AG09309 (cell line): ENCODE measurements at regions not wholly inside any gene's neighbourhood (a gene's known extent, or its start where the extent isn't known, plus 50 kb on each side); places are given as distances from the start of the nearest gene placed in this dataset.

Experiments
- DNase-seq: peaks from one replicate; pipeline ENCODE4 v3.0.0-alpha.2; 2010; ENCODE audit warnings: low read depth
- H3K4me3 ChIP-seq: 2 replicates; pipeline ENCODE4 v1.5.1; 2011; ENCODE audit warnings: mild to moderate bottlenecking, low read depth, low read length, moderate library complexity; ENCODE audit not compliant: control insufficient read depth
- TF ChIP-seq, protein P1 (sequence below): IDR thresholded peaks from 2 replicates; pipeline ENCODE4 v1.5.1; 2011; ENCODE audit warnings: mild to moderate bottlenecking, low read depth, low read length, inconsistent platforms; ENCODE audit not compliant: insufficient read depth, control insufficient read depth; ENCODE audit errors: missing control alignments

DNA sequence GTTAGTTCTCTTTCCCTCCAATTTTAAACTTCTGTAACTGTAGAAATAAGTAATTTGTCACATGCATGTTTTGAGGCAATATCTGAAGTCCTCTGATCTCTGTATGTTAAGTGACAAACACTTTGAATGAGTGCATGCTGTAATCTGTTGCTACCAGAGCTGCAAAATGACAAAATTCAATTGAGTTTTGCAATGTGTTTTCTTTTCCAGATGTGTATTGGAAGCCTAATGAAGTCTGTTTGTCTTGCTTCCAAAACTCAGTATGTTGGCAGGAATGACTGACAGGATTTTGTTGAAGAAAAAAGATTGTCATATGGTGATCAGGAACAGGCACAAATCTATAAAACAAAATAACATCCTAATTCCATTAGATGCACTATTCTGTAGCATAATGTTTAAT is 561.6 kb upstream of the CDH8 start:
- no peak overlapping the region for H3K4me3 ChIP-seq
- no peak for DNase-seq
- TF ChIP-seq, protein P1, sequence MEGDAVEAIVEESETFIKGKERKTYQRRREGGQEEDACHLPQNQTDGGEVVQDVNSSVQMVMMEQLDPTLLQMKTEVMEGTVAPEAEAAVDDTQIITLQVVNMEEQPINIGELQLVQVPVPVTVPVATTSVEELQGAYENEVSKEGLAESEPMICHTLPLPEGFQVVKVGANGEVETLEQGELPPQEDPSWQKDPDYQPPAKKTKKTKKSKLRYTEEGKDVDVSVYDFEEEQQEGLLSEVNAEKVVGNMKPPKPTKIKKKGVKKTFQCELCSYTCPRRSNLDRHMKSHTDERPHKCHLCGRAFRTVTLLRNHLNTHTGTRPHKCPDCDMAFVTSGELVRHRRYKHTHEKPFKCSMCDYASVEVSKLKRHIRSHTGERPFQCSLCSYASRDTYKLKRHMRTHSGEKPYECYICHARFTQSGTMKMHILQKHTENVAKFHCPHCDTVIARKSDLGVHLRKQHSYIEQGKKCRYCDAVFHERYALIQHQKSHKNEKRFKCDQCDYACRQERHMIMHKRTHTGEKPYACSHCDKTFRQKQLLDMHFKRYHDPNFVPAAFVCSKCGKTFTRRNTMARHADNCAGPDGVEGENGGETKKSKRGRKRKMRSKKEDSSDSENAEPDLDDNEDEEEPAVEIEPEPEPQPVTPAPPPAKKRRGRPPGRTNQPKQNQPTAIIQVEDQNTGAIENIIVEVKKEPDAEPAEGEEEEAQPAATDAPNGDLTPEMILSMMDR: no peak

DNA sequence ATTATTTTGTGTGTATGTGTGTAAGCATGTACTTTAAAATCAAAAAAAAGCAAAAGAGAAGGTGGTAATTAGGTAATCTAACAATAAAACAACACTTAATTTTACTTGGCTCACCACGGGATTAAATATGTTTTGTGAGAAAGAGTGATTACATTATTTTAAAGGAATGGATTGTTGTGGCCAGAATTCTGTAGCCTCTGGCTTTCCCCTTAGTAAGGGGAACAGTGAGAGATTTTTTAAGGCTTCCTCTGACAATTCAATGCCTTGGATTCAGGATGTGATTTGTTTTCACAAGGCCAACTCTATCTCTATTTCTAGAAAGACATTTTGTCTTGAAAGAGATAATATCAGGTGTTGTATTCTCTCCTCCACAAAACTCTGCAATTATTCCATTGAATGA is 560.3 kb upstream of the CDH8 start:
- no peak overlapping the region for H3K4me3 ChIP-seq
- no peak for DNase-seq
- TF ChIP-seq, protein P1: no peak

DNA sequence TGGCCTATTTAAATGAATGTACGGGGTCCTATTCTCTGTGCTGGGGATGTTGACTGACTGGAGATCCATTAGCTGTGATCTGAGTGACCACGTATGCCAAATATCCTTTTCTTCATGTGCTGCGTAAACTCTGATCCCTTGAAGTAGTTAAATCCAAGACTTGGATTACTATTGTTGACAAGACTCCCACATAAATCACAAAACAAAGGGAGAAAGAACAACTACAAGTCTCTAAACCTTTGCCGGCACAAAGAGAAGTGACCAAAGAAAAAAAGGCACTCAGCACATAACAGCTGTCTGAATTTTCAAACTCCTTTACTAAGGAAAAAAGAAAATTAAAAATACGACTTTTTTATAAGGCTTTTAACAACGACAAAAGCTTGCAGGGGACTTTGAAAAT is 559.9 kb upstream of the CDH8 start:
- no peak for DNase-seq
- TF ChIP-seq, protein P1: no peak
- H3K4me3 ChIP-seq: no peak overlapping the region

DNA sequence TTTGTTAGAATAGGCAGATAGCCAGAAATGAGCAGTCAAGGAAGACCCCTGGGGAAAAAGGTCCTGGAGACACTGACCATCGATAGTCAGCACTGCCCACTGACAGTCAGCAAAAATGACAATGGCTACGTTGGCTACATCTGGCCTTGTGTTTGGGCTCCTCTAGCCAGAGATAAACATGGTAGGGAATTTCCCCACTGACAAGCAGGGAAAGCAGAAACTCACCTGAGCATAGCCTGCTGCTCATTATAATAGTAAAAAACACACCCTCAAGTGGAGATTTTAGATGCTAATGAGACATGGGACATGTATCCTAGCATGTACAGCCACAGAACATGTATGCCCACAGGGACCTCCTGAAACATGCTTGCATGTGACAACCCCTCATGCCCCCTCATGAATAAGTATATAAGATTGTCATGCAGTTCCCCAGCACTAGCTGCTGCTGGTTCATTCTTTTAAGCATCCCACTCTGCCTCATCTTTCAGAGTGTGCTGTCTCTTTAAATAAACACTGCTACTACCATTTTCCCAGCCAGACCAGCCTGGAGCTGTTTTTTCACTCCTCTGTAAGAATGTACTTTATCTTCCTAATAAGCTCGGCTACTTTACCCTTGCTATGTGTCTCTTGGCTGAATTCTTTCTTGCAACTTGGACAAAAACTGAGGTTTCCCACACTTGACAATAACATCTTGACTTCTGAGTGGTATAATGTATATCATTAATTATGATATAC is 550.1 kb upstream of the CDH8 start:
- TF ChIP-seq, protein P1: no peak

DNA sequence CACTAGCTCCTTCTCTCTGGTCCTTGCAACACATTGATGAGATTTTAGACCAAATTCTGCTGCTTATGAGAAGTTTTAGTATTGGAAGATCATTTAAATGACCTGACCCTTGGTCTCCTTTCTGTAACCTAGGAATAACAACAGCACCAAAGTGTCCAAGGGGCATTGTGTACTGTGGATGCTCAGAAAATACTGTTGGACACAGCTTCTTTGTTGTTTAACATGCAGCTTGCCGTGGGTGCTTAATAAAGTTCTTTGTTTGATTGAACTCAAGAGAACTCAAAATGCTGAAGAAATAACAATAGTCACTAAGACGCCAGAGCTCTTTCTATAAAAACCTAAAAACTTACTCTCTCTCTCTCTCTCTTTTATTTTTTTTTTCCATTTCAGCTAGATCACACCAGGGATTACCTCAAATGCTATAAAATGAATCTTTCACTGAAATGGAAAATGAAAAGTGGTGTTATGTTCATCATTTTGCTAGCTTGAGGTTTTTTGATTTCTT is 548.9 kb upstream of the CDH8 start:
- H3K4me3 ChIP-seq: no peak overlapping the region
- no peak for DNase-seq
- TF ChIP-seq, protein P1: no peak

More for the DNA sequence above, 550.1 kb upstream of the CDH8 start:
- DNase-seq: no peak
- H3K4me3 ChIP-seq: no peak overlapping the region

DNA sequence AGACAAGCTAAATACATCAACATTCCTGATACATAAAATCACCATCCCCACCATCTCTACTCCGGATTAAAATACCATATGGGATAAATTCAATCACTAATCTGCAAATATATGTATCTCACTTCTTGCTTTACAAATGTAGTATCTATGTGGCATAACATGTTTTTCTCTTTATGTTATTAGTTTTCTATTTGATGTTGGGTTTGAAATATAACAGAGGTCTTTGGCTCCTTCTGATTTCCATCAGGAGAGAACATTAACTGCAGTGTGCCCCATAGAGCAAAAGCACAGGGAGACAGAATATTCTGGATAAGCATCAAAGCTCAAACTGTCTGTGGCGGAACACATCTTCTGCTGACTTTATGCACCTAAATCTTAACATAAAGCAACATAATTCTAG is 547.2 kb upstream of the CDH8 start:
- TF ChIP-seq, protein P1: no peak
- no peak for DNase-seq
- H3K4me3 ChIP-seq: no peak overlapping the region
